ENCODE measurements at regions not wholly inside any gene's neighbourhood (a gene's known extent, or its start where the extent isn't known, plus 50 kb on each side); places are given as distances from the start of the nearest gene placed in this dataset.

GRCh38 chr18:39489431-39489830 lies 1923.8 kb upstream of the CELF4 start (continued):
- no peak for TF ChIP-seq REST (IDR thresholded peaks at IDR 0.05; ENCODE audit: low read depth, low read length)
- TF ChIP-seq, protein P1, sequence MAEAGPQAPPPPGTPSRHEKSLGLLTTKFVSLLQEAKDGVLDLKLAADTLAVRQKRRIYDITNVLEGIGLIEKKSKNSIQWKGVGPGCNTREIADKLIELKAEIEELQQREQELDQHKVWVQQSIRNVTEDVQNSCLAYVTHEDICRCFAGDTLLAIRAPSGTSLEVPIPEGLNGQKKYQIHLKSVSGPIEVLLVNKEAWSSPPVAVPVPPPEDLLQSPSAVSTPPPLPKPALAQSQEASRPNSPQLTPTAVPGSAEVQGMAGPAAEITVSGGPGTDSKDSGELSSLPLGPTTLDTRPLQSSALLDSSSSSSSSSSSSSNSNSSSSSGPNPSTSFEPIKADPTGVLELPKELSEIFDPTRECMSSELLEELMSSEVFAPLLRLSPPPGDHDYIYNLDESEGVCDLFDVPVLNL (IDR thresholded peaks at IDR 0.05; ENCODE audit: low read depth, low read length): no peak
- TF ChIP-seq NFYB (IDR thresholded peaks at IDR 0.05; ENCODE audit: insufficient read depth, low read depth, low read length): no peak
- no peak for TF ChIP-seq ZNF24 (IDR thresholded peaks at IDR 0.05)
- TF ChIP-seq, protein P2, sequence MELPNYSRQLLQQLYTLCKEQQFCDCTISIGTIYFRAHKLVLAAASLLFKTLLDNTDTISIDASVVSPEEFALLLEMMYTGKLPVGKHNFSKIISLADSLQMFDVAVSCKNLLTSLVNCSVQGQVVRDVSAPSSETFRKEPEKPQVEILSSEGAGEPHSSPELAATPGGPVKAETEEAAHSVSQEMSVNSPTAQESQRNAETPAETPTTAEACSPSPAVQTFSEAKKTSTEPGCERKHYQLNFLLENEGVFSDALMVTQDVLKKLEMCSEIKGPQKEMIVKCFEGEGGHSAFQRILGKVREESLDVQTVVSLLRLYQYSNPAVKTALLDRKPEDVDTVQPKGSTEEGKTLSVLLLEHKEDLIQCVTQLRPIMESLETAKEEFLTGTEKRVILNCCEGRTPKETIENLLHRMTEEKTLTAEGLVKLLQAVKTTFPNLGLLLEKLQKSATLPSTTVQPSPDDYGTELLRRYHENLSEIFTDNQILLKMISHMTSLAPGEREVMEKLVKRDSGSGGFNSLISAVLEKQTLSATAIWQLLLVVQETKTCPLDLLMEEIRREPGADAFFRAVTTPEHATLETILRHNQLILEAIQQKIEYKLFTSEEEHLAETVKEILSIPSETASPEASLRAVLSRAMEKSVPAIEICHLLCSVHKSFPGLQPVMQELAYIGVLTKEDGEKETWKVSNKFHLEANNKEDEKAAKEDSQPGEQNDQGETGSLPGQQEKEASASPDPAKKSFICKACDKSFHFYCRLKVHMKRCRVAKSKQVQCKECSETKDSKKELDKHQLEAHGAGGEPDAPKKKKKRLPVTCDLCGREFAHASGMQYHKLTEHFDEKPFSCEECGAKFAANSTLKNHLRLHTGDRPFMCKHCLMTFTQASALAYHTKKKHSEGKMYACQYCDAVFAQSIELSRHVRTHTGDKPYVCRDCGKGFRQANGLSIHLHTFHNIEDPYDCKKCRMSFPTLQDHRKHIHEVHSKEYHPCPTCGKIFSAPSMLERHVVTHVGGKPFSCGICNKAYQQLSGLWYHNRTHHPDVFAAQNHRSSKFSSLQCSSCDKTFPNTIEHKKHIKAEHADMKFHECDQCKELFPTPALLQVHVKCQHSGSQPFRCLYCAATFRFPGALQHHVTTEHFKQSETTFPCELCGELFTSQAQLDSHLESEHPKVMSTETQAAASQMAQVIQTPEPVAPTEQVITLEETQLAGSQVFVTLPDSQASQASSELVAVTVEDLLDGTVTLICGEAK (IDR thresholded peaks at IDR 0.05; ENCODE audit: borderline replicate concordance): no peak

All from GM12878 (cell line).